ENCODE measurements at regions not wholly inside any gene's neighbourhood (a gene's known extent, or its start where the extent isn't known, plus 50 kb on each side); places are given as distances from the start of the nearest gene placed in this dataset.
A peak's percentile ranks its signal among the peaks of the same experiment; 100 is the strongest.

GRCh38 chr3:59658866-59659265, 609.0 kb upstream of the CFAP20DC start:
- Histone ChIP-seq H3K36me3 (no peaks in the 10 kb centered on the region), H3K27ac (no peak overlapping the region), H3K27me3 (replicated peaks; ENCODE audit: insufficient read depth) (peaks cover 4% of the 10 kb centered on the region), H3K4me1 (replicated peaks) (no peaks in the 10 kb centered on the region), H3K9me3 (no peaks in the 10 kb centered on the region), H3K4me3 (no peak overlapping the region)
- TF ChIP-seq CTCF (IDR thresholded peaks at IDR 0.05) (no peak), POLR2AphosphoS5 (IDR thresholded peaks at IDR 0.05) (no peak), POLR2A (IDR thresholded peaks at IDR 0.05) (no peak)
- DNase-seq (ENCODE audit: low spot score): no peak
- 94% methylated on average over 2 of the region's 2 CpGs for WGBS
- intact Hi-C loops (cut with DNase I): no loop called here

GRCh38 chr3:59658274-59658673, 608.4 kb upstream of the CFAP20DC start:
- Histone ChIP-seq H3K36me3 (no peaks in the 10 kb centered on the region), H3K27ac (no peak overlapping the region), H3K4me3 (no peak overlapping the region), H3K9me3 (no peaks in the 10 kb centered on the region), H3K4me1 (replicated peaks) (no peaks in the 10 kb centered on the region), H3K27me3 (replicated peaks; ENCODE audit: insufficient read depth) (peaks cover 4% of the 10 kb centered on the region)
- intact Hi-C loops (cut with DNase I): no loop called here
- no peak for DNase-seq (ENCODE audit: low spot score)
- 71% methylated on average over 3 of the region's 3 CpGs for WGBS
- TF ChIP-seq POLR2AphosphoS5 (IDR thresholded peaks at IDR 0.05): no peak
- TF ChIP-seq CTCF (IDR thresholded peaks at IDR 0.05): no peak
- no peak for TF ChIP-seq POLR2A (IDR thresholded peaks at IDR 0.05)

- no peaks in the 10 kb centered on the region for H3K9me3 ChIP-seq
- H3K4me1 ChIP-seq (replicated peaks): no peaks in the 10 kb centered on the region
- H3K36me3 ChIP-seq: no peaks in the 10 kb centered on the region
- DNase-seq (ENCODE audit: low spot score): no peak
- WGBS: 52% methylated on average over 5 of the region's 5 CpGs
- TF ChIP-seq CTCF (IDR thresholded peaks at IDR 0.05) (no peak), POLR2A (IDR thresholded peaks at IDR 0.05) (no peak), POLR2AphosphoS5 (IDR thresholded peaks at IDR 0.05) (no peak)
- H3K27ac ChIP-seq: no peak overlapping the region
- intact Hi-C loops (cut with DNase I): no loop called here
- H3K27me3 ChIP-seq (replicated peaks; ENCODE audit: insufficient read depth): peaks cover 4% of the 10 kb centered on the region
- no peak overlapping the region for H3K4me3 ChIP-seq
Measured at GRCh38 chr3:59655418-59656015, 605.7 kb upstream of the CFAP20DC start.

GRCh38 chr3:59654480-59655417, 604.9 kb upstream of the CFAP20DC start:
- Histone ChIP-seq H3K4me3 (no peak overlapping the region), H3K36me3 (no peaks in the 10 kb centered on the region), H3K9me3 (no peaks in the 10 kb centered on the region), H3K27me3 (replicated peaks; ENCODE audit: insufficient read depth) (peaks cover 4% of the 10 kb centered on the region), H3K4me1 (replicated peaks) (no peaks in the 10 kb centered on the region), H3K27ac (peak overlapping the region; percentile 2 to 71)
- intact Hi-C loops (cut with DNase I): no loop called here
- DNase-seq (ENCODE audit: low spot score): peak; percentile 21
- TF ChIP-seq CTCF (IDR thresholded peaks at IDR 0.05) (no peak), POLR2AphosphoS5 (IDR thresholded peaks at IDR 0.05) (no peak), POLR2A (IDR thresholded peaks at IDR 0.05) (no peak)
- WGBS: 34% methylated on average over 12 of the region's 12 CpGs
